A549 (cell line): ENCODE measurements at regions not wholly inside any gene's neighbourhood (a gene's known extent, or its start where the extent isn't known, plus 50 kb on each side); places are given as distances from the start of the nearest gene placed in this dataset.

Experiments
- ATAC-seq, 2 experiments: fragments of 200-7000 bp in 1 of 2; fragments of >200 bp in 1 of 2; cut with Nextera tagmentation in 1 of 2; cut with Tn5 transposase in 1 of 2; 3 replicates each; pipeline versions ENCODE4 v1.8.0 to v1.9.1; 2018 to 2020; ENCODE audit warnings: mild to moderate bottlenecking in 1 of 2, moderate library complexity in 1 of 2
- CTCF ChIA-PET: fragments of 300-600 bp; sonication (Branson Sonifier 250); formaldehyde crosslinking; extraction: SDS; loops from one replicate; lab custom pipeline; 2021; ENCODE audit warnings: antibody characterized with exemption, inconsistent platforms; lab: Yijun Ruan, JAX
- POLR2A ChIA-PET: fragments of 350-600 bp; formaldehyde crosslinking; extraction: SDS; loops from one replicate; lab custom pipeline; 2021; ENCODE audit warnings: antibody characterized with exemption, inconsistent platforms; lab: Yijun Ruan, JAX
- DNase-seq, 2 experiments: peaks; one replicate each; pipeline versions ENCODE4 v3.0.0 to v3.0.0-alpha.2; 2011 to 2016; ENCODE audit warnings: low read depth in 1 of 2, low spot score in 1 of 2
- FAIRE-seq: peaks from 2 replicates; lab custom pipeline; 2011; peaks lifted over from hg19 to GRCh38; lab: Jason Lieb, UNC
- H3K27ac ChIP-seq, 2 experiments: fragments of >200 bp; sonication (Bioruptor Twin); formaldehyde crosslinking; 3 replicates each; pipeline ENCODE4 v1.5.1; 2016 to 2017
- H3K4me1 ChIP-seq: fragments of >200 bp; sonication (Bioruptor Twin); formaldehyde crosslinking; 3 replicates; pipeline ENCODE4 v1.6.1; 2016
- H3K4me2 ChIP-seq: fragments of >200 bp; sonication (Bioruptor Twin); formaldehyde crosslinking; 3 replicates; pipeline ENCODE4 v1.6.1; 2016
- H3K4me3 ChIP-seq: fragments of >200 bp; sonication (Bioruptor Twin); formaldehyde crosslinking; 3 replicates; pipeline ENCODE4 v1.5.1; 2016
- H3K9me3 ChIP-seq: fragments of >200 bp; sonication (Bioruptor Twin); formaldehyde crosslinking; 3 replicates; pipeline ENCODE4 v1.6.1; 2016
- BHLHE40 ChIP-seq: IDR thresholded peaks from 2 replicates; pipeline ENCODE4 v1.6.1; 2012; ENCODE audit warnings: low read depth, low read length, inconsistent platforms
- CBX2 ChIP-seq: fragments of 200-600 bp; sonication (generic); IDR thresholded peaks from 2 replicates; pipeline ENCODE4 v1.6.1; 2016; ENCODE audit warnings: low read depth, mild to moderate bottlenecking, borderline replicate concordance
- CBX8 ChIP-seq: fragments of 200-600 bp; sonication (generic); IDR thresholded peaks from 2 replicates; pipeline ENCODE4 v1.6.1; 2016
- CHD2 ChIP-seq: fragments of 150-350 bp; IDR thresholded peaks from 2 replicates; pipeline ENCODE4 v1.6.1; 2014; ENCODE audit warnings: low read length; ENCODE audit not compliant: partially characterized antibody
- CHD4 ChIP-seq: fragments of 200-600 bp; sonication (generic); IDR thresholded peaks from 2 replicates; pipeline ENCODE4 v1.6.1; 2016; ENCODE audit warnings: antibody characterized with exemption, mild to moderate bottlenecking, borderline replicate concordance
- CTCF ChIP-seq: fragments of >200 bp; sonication (Bioruptor Twin); formaldehyde crosslinking; IDR thresholded peaks from 3 replicates; pipeline ENCODE4 v1.5.1; 2016
- E2F6 ChIP-seq: IDR thresholded peaks from 2 replicates; pipeline ENCODE4 v1.6.1; 2012; ENCODE audit warnings: low read depth, borderline replicate concordance
- EHMT2 ChIP-seq: fragments of 200-600 bp; sonication (generic); IDR thresholded peaks from 2 replicates; pipeline ENCODE4 v1.6.1; 2016; ENCODE audit warnings: antibody characterized with exemption, low read depth, mild to moderate bottlenecking, moderate library complexity
- ELK1 ChIP-seq: fragments of 150-350 bp; IDR thresholded peaks from 2 replicates; pipeline ENCODE4 v1.6.1; 2014; ENCODE audit warnings: low read depth, mild to moderate bottlenecking, low read length
- EP300 ChIP-seq, 2 experiments: fragments of >200 bp; sonication (Bioruptor Twin); formaldehyde crosslinking; IDR thresholded peaks; 2 replicates in 1 of 2; 3 replicates in 1 of 2; pipeline ENCODE4 v1.6.1; 2016 to 2017
- FOXS1 ChIP-seq: fragments of 250-450 bp; sonication (Bioruptor Pico); IDR thresholded peaks from 2 replicates; pipeline ENCODE4 v1.5.0; 2020; ENCODE audit warnings: mild to moderate bottlenecking, moderate library complexity
- HOXA7 ChIP-seq: fragments of 250-450 bp; sonication (Bioruptor Pico); IDR thresholded peaks from 2 replicates; pipeline ENCODE4 v1.5.0; 2020; ENCODE audit warnings: mild to moderate bottlenecking, moderate library complexity
- HOXB13 ChIP-seq: fragments of 250-450 bp; sonication (Bioruptor Pico); IDR thresholded peaks from 2 replicates; pipeline ENCODE4 v1.5.0; 2020; ENCODE audit warnings: low read depth, mild to moderate bottlenecking, moderate library complexity
- HOXB5 ChIP-seq: fragments of 250-450 bp; sonication (Bioruptor Pico); IDR thresholded peaks from 2 replicates; pipeline ENCODE4 v1.5.0; 2020; ENCODE audit warnings: mild to moderate bottlenecking, moderate library complexity
- JUNB ChIP-seq: fragments of >200 bp; sonication (Bioruptor Twin); formaldehyde crosslinking; IDR thresholded peaks from 2 replicates; pipeline ENCODE4 v1.6.1; 2016
- KDM1A ChIP-seq: fragments of 200-600 bp; sonication (generic); IDR thresholded peaks from 2 replicates; pipeline ENCODE4 v1.6.1; 2016; ENCODE audit warnings: low read depth, mild to moderate bottlenecking
- MAFK ChIP-seq: fragments of 450-650 bp; IDR thresholded peaks from 2 replicates; pipeline ENCODE4 v1.6.1; 2014; ENCODE audit not compliant: partially characterized antibody
- MAX ChIP-seq: IDR thresholded peaks from 2 replicates; pipeline ENCODE4 v1.6.1; 2012
- MAZ ChIP-seq: fragments of 150-350 bp; IDR thresholded peaks from 2 replicates; pipeline ENCODE4 v1.6.1; 2014; ENCODE audit warnings: antibody characterized with exemption, low read depth, low read length, borderline replicate concordance
- MYC ChIP-seq: IDR thresholded peaks from 2 replicates; pipeline ENCODE4 v1.6.1; 2012; ENCODE audit warnings: mild to moderate bottlenecking, inconsistent platforms, low read length, improper control_type of control experiment, borderline replicate concordance
- NFE2L2 ChIP-seq: fragments of 150-350 bp; conservative IDR thresholded peaks from 2 replicates; pipeline ENCODE4 v1.6.1; 2014; ENCODE audit warnings: low read length
- NR3C1 ChIP-seq: fragments of >200 bp; sonication (Bioruptor Twin); formaldehyde crosslinking; IDR thresholded peaks from 3 replicates; pipeline ENCODE4 v1.6.1; 2017
- PHF8 ChIP-seq: fragments of 200-600 bp; sonication (generic); IDR thresholded peaks from 2 replicates; pipeline ENCODE4 v1.6.1; 2016; ENCODE audit warnings: low read depth, mild to moderate bottlenecking, antibody characterized with exemption, moderate library complexity, borderline replicate concordance
- REST ChIP-seq: fragments of 200-600 bp; sonication (generic); IDR thresholded peaks from 2 replicates; pipeline ENCODE4 v1.6.1; 2016; ENCODE audit warnings: antibody characterized with exemption, mild to moderate bottlenecking, moderate library complexity
- RFX5 ChIP-seq: fragments of 450-650 bp; IDR thresholded peaks from 2 replicates; pipeline ENCODE4 v1.7.1; 2014; ENCODE audit warnings: antibody characterized with exemption, mild to moderate bottlenecking, moderate library complexity
- SREBF2 ChIP-seq: fragments of 450-650 bp; IDR thresholded peaks from 2 replicates; pipeline ENCODE4 v1.6.1; 2014; ENCODE audit warnings: mild to moderate bottlenecking, moderate library complexity
- USF2 ChIP-seq: fragments of 450-650 bp; IDR thresholded peaks from 2 replicates; pipeline ENCODE4 v1.6.1; 2014; ENCODE audit warnings: antibody characterized with exemption
- ZC3H11A ChIP-seq: fragments of 450-650 bp; IDR thresholded peaks from 2 replicates; pipeline ENCODE4 v1.6.1; 2014; ENCODE audit warnings: antibody characterized with exemption, mild to moderate bottlenecking
- ZFP36 ChIP-seq: fragments of 450-650 bp; IDR thresholded peaks from 2 replicates; pipeline ENCODE4 v1.6.1; 2014; ENCODE audit warnings: borderline replicate concordance; ENCODE audit not compliant: partially characterized antibody
- whole genome bisulfite sequencing: methylation state at CpG from one replicate; pipeline ENCODE4 v1.1.6; 2017; ENCODE audit errors: missing lambda C conversion rate; 5-methylcytosine and 5-hydroxymethylcytosine counted together

GRCh38 chr14:85909581-85909980 is 379.6 kb downstream of the FLRT2 start:
- DNase-seq (no peak), ATAC-seq (no peak), FAIRE-seq (no peak)
- ChIA-PET CTCF (no interaction called here), POLR2A (no interaction called here)
- H3K9me3 ChIP-seq, result no peaks in the 10 kb centered on the region
- no peak overlapping the region for H3K27ac ChIP-seq
- H3K4me2 ChIP-seq, result no peak overlapping the region
- no peak overlapping the region for H3K4me3 ChIP-seq
- H3K4me1 ChIP-seq, result no peaks in the 10 kb centered on the region
- no peak for TF ChIP-seq MAX
- no peak for TF ChIP-seq E2F6
- no peak for TF ChIP-seq NR3C1
- no peak for TF ChIP-seq MYC
- TF ChIP-seq EHMT2, result no peak
- TF ChIP-seq CBX8, result no peak
- TF ChIP-seq CHD4, result no peak
- no peak for TF ChIP-seq FOXS1 (CRISPR knock-in tag)
- TF ChIP-seq JUNB, result no peak
- no peak for TF ChIP-seq HOXA7 (CRISPR knock-in tag)
- no peak for TF ChIP-seq SREBF2
- TF ChIP-seq PHF8, result no peak
- no peak for TF ChIP-seq EP300 (IDR thresholded peaks at IDR 0.05)
- TF ChIP-seq NFE2L2, result no peak
- no peak for TF ChIP-seq ZFP36

GRCh38 chr14:85907536-85907935 is 377.6 kb downstream of the FLRT2 start:
- Histone ChIP-seq H3K4me2 (no peak overlapping the region), H3K9me3 (no peaks in the 10 kb centered on the region), H3K4me1 (no peaks in the 10 kb centered on the region), H3K27ac (no peak overlapping the region), H3K4me3 (no peak overlapping the region)
- DNase-seq (no peak), ATAC-seq (no peak), FAIRE-seq (no peak)
- TF ChIP-seq ELK1 (no peak), CBX2 (no peak), MAFK (no peak), PHF8 (no peak), HOXB5 (no peak), CTCF (no peak), ZC3H11A (no peak), EP300 (IDR thresholded peaks at IDR 0.05) (no peak), BHLHE40 (no peak), USF2 (no peak), KDM1A (no peak), MAZ (no peak), HOXA7 (CRISPR knock-in tag) (no peak), CBX8 (no peak), CHD2 (no peak), RFX5 (no peak), REST (no peak), SREBF2 (no peak), FOXS1 (CRISPR knock-in tag) (no peak), HOXB13 (CRISPR knock-in tag) (no peak)
- ChIA-PET POLR2A (no interaction called here), CTCF (no interaction called here)
- WGBS, result 0% methylated on average over 2 of the region's 2 CpGs
